ENCODE measurements at regions not wholly inside any gene's neighbourhood (a gene's known extent, or its start where the extent isn't known, plus 50 kb on each side); places are given as distances from the start of the nearest gene placed in this dataset.

DNA sequence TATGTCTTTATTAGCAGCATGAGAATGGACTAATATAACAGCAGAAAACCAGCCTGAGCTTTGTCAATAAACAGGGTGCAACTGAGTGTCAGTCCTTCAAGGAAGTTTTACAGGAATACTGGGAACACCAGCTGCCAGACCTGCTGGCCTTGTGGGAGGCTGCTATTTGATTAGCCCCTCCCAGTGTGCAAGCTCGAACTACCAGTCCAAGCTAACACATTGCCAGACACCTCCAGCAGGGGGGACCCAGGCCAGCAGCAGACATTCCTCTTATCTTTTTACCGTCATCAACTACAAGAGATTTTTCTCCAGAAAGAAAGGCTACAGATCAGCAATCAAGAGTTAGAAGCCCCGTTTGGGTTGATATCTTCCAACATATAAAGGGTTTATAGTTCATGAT, 942.8 kb upstream of the TENM4 start:
- TF ChIP-seq POLR2A (IDR thresholded peaks at IDR 0.05; ENCODE audit: low read length) = no peak
- TF ChIP-seq GATA1 (IDR thresholded peaks at IDR 0.05; ENCODE audit: low read depth, low read length) = no peak
